ENCODE measurements at regions not wholly inside any gene's neighbourhood (a gene's known extent, or its start where the extent isn't known, plus 50 kb on each side); places are given as distances from the start of the nearest gene placed in this dataset.

- no peaks in the 10 kb centered on the region for H3K4me1 ChIP-seq (replicated peaks)
- no peaks in the 10 kb centered on the region for H3K36me3 ChIP-seq
- 81% methylated on average over 9 of the region's 9 CpGs for WGBS
- DNase-seq (ENCODE audit: low spot score), result no peak
- intact Hi-C loops (cut with DNase I), result no loop called here
- no peaks in the 10 kb centered on the region for H3K27me3 ChIP-seq (replicated peaks; ENCODE audit: insufficient read depth)
- H3K27ac ChIP-seq, result no peak overlapping the region
- TF ChIP-seq POLR2AphosphoS5 (IDR thresholded peaks at IDR 0.05) (no peak), CTCF (IDR thresholded peaks at IDR 0.05) (no peak), POLR2A (IDR thresholded peaks at IDR 0.05) (no peak)
- no peak overlapping the region for H3K4me3 ChIP-seq
- no peaks in the 10 kb centered on the region for H3K9me3 ChIP-seq
Observed at GRCh38 chr5:4339949-4340348, 744.3 kb downstream of the IRX1 start.

- WGBS, result 52% methylated on average over 1 of the region's 1 CpG
- Histone ChIP-seq H3K9me3 (no peaks in the 10 kb centered on the region), H3K36me3 (no peaks in the 10 kb centered on the region), H3K4me1 (replicated peaks) (no peaks in the 10 kb centered on the region), H3K27me3 (replicated peaks; ENCODE audit: insufficient read depth) (no peaks in the 10 kb centered on the region), H3K4me3 (no peak overlapping the region), H3K27ac (no peak overlapping the region)
- intact Hi-C loops (cut with DNase I), result no loop called here
- no peak for DNase-seq (ENCODE audit: low spot score)
- TF ChIP-seq POLR2AphosphoS5 (IDR thresholded peaks at IDR 0.05), result no peak
- no peak for TF ChIP-seq POLR2A (IDR thresholded peaks at IDR 0.05)
- TF ChIP-seq CTCF (IDR thresholded peaks at IDR 0.05), result no peak
Observed at GRCh38 chr5:4345850-4346249, 750.2 kb downstream of the IRX1 start.

GRCh38 chr5:4348423-4348822, 752.8 kb downstream of the IRX1 start:
- WGBS, result 83% methylated on average over 3 of the region's 3 CpGs
- TF ChIP-seq POLR2AphosphoS5 (IDR thresholded peaks at IDR 0.05) (no peak), POLR2A (IDR thresholded peaks at IDR 0.05) (no peak), CTCF (IDR thresholded peaks at IDR 0.05) (no peak)
- Histone ChIP-seq H3K27me3 (replicated peaks; ENCODE audit: insufficient read depth) (no peaks in the 10 kb centered on the region), H3K4me1 (replicated peaks) (no peaks in the 10 kb centered on the region), H3K9me3 (no peaks in the 10 kb centered on the region), H3K27ac (no peak overlapping the region), H3K4me3 (no peak overlapping the region), H3K36me3 (no peaks in the 10 kb centered on the region)
- intact Hi-C loops (cut with DNase I), result no loop called here
- DNase-seq (ENCODE audit: low spot score), result no peak

- DNase-seq (ENCODE audit: low spot score), result no peak
- 87% methylated on average over 3 of the region's 3 CpGs for WGBS
- no peaks in the 10 kb centered on the region for H3K9me3 ChIP-seq
- TF ChIP-seq CTCF (IDR thresholded peaks at IDR 0.05) (no peak), POLR2A (IDR thresholded peaks at IDR 0.05) (no peak), POLR2AphosphoS5 (IDR thresholded peaks at IDR 0.05) (no peak)
- H3K27me3 ChIP-seq (replicated peaks; ENCODE audit: insufficient read depth), result no peaks in the 10 kb centered on the region
- no peaks in the 10 kb centered on the region for H3K36me3 ChIP-seq
- no peaks in the 10 kb centered on the region for H3K4me1 ChIP-seq (replicated peaks)
- H3K27ac ChIP-seq, result no peak overlapping the region
- intact Hi-C loops (cut with DNase I), result no loop called here
- no peak overlapping the region for H3K4me3 ChIP-seq
Observed at GRCh38 chr5:4348919-4349318, 753.3 kb downstream of the IRX1 start.

GRCh38 chr5:4356201-4356600, 760.6 kb downstream of the IRX1 start:
- 48% methylated on average over 6 of the region's 6 CpGs for WGBS
- Histone ChIP-seq H3K36me3 (no peaks in the 10 kb centered on the region), H3K4me1 (replicated peaks) (no peaks in the 10 kb centered on the region), H3K4me3 (no peak overlapping the region), H3K27me3 (replicated peaks; ENCODE audit: insufficient read depth) (no peaks in the 10 kb centered on the region), H3K27ac (no peak overlapping the region), H3K9me3 (no peaks in the 10 kb centered on the region)
- intact Hi-C loops (cut with DNase I), result no loop called here
- no peak for DNase-seq (ENCODE audit: low spot score)
- TF ChIP-seq POLR2A (IDR thresholded peaks at IDR 0.05) (no peak), POLR2AphosphoS5 (IDR thresholded peaks at IDR 0.05) (no peak), CTCF (IDR thresholded peaks at IDR 0.05) (no peak)

All from prostate gland (tissue), 2 donors.